Spleen (tissue), 11 donors: ENCODE measurements at regions not wholly inside any gene's neighbourhood (a gene's known extent, or its start where the extent isn't known, plus 50 kb on each side); places are given as distances from the start of the nearest gene placed in this dataset.

Source experiments
- DNase-seq: peaks from one replicate; pipeline ENCODE4 v3.0.0-alpha.2; 2020
- H3K27ac ChIP-seq, 8 donors: fragments of 200-600 bp; sonication (generic) in 7 of 8; 1 replicate in 4 of 8; 2 replicates in 4 of 8; pipeline versions ENCODE4 v1.5.0 to v1.8.0; 2016 to 2021; ENCODE audit warnings: inconsistent platforms in 4 of 8, mild to moderate bottlenecking in 4 of 8, moderate library complexity in 1 of 8
- H3K27me3 ChIP-seq, 7 donors: fragments of 200-600 bp; sonication (generic) in 6 of 7; replicated peaks in 1 of 7; 1 replicate in 4 of 7; 2 replicates in 3 of 7; pipeline versions ENCODE4 v1.5.0 to v1.8.0; 2016 to 2021; ENCODE audit warnings: inconsistent platforms in 3 of 7, mild to moderate bottlenecking in 1 of 7
- H3K36me3 ChIP-seq, 6 donors: fragments of 200-600 bp; sonication (generic) in 5 of 6; 1 replicate in 4 of 6; 2 replicates in 2 of 6; pipeline versions ENCODE4 v1.5.0 to v1.8.0; 2016 to 2021; ENCODE audit warnings: inconsistent platforms in 2 of 6
- H3K4me1 ChIP-seq, 6 donors: fragments of 200-600 bp; sonication (generic) in 5 of 6; 1 replicate in 3 of 6; 2 replicates in 3 of 6; pipeline versions ENCODE4 v1.5.0 to v1.8.0; 2016 to 2021; ENCODE audit warnings: inconsistent platforms in 3 of 6
- H3K4me3 ChIP-seq, 8 donors: fragments of 200-600 bp; sonication (generic) in 7 of 8; 1 replicate in 4 of 8; 2 replicates in 4 of 8; pipeline versions ENCODE4 v1.5.0 to v1.8.0; 2016 to 2021; ENCODE audit warnings: inconsistent platforms in 4 of 8, mild to moderate bottlenecking in 4 of 8, moderate library complexity in 2 of 8
- H3K9me3 ChIP-seq, 8 donors: fragments of 200-600 bp; sonication (generic) in 7 of 8; 1 replicate in 4 of 8; 2 replicates in 4 of 8; pipeline versions ENCODE4 v1.5.0 to v1.8.0; 2016 to 2021; ENCODE audit warnings: inconsistent platforms in 4 of 8
- CTCF ChIP-seq, 11 experiments: fragments of 200-600 bp in 7 of 11; fragments of 450-650 bp in 4 of 11; sonication (generic) in 4 of 11; IDR thresholded peaks in 8 of 11; conservative IDR thresholded peaks in 3 of 11; 1 replicate in 7 of 11; 2 replicates in 4 of 11; pipeline versions ENCODE4 v1.4.0 to v1.8.0; 2016 to 2021; ENCODE audit warnings: antibody characterized with exemption in 11 of 11, inconsistent platforms in 4 of 11, mild to moderate bottlenecking in 1 of 11
- POLR2A ChIP-seq, 3 donors: fragments of 450-650 bp; IDR thresholded peaks; one replicate each; pipeline ENCODE4 v1.5.1; 2017; ENCODE audit warnings: antibody characterized with exemption in 3 of 3, mild to moderate bottlenecking in 1 of 3
- POLR2AphosphoS5 ChIP-seq, 3 donors: sonication (generic); formaldehyde crosslinking; IDR thresholded peaks; one replicate each; pipeline ENCODE4 v1.5.1; 2017; ENCODE audit warnings: antibody characterized with exemption in 3 of 3
- WGBS, 5 donors: extraction: QIAGEN DNeasy Blood & Tissue Kit in 3 of 5; methylation state at CpG; one replicate each; pipeline versions ENCODE4 v1.1.5 to v1.1.7; 2013 to 2018; 5-methylcytosine and 5-hydroxymethylcytosine counted together
- intact Hi-C: fragments of 100-400 bp; cut with DNase I; formaldehyde crosslinking; loops from one replicate; pipeline ENCODE4 v1.15.0; 2023; ENCODE audit warnings: low total_unique reads
- donor health status: healthy with polysubstance abuse.
- donor health status: DM: no; HTN: no; CAD: no; lungs with moderate emphysema.
- donor health status: DM: no; HTN: no; CAD: no.
- donor health status: Bipolar disorder and iron deficiency.
- donor health status: healthy.
- donor health status: DM: no; HTN: no; CAD: no.
- donor health status: DM: yes; HTN: yes; CAD: no.

GRCh38 chr11:87736928-87737327, 438.3 kb downstream of the RAB38 start:
- Histone ChIP-seq H3K4me1 (no peaks in the 10 kb centered on the region), H3K9me3 (peaks cover 0 to 7% (median 0%) of the 10 kb centered on the region in 8 donors), H3K36me3 (no peaks in the 10 kb centered on the region), H3K4me3 (no peak overlapping the region), H3K27ac (no peak overlapping the region), H3K27me3 (no peaks in the 10 kb centered on the region)
- TF ChIP-seq CTCF (IDR thresholded peaks at IDR 0.05 in 8 of 11, conservative IDR thresholded peaks at IDR 0.05 in 3 of 11): no peak
- TF ChIP-seq POLR2AphosphoS5 (IDR thresholded peaks at IDR 0.05): no peak
- TF ChIP-seq POLR2A (IDR thresholded peaks at IDR 0.05): no peak
- 64 to 74% (median 71%) methylated on average over 1 of the region's 1 CpG for WGBS, 5 donors
- intact Hi-C loops: no loop called here
- no peak for DNase-seq

GRCh38 chr11:87726506-87726905, 448.7 kb downstream of the RAB38 start:
- Histone ChIP-seq H3K4me1 (no peaks in the 10 kb centered on the region), H3K27me3 (no peaks in the 10 kb centered on the region), H3K9me3 (peaks cover 0 to 10% (median 0%) of the 10 kb centered on the region in 8 donors), H3K27ac (no peak overlapping the region), H3K4me3 (no peak overlapping the region), H3K36me3 (no peaks in the 10 kb centered on the region)
- 48 to 58% (median 53%) methylated on average over 3 of the region's 3 CpGs for WGBS, 5 donors
- DNase-seq: no peak
- intact Hi-C loops: loop anchor here (10.0 kb wide), 1 partner anchor 818 kb away; no protein-coding TSS in a partner anchor
- TF ChIP-seq POLR2A (IDR thresholded peaks at IDR 0.05) (no peak), POLR2AphosphoS5 (IDR thresholded peaks at IDR 0.05) (no peak), CTCF (IDR thresholded peaks at IDR 0.05 in 8 of 11, conservative IDR thresholded peaks at IDR 0.05 in 3 of 11) (no peak)

GRCh38 chr11:87724358-87724757, 450.9 kb downstream of the RAB38 start:
- Histone ChIP-seq H3K9me3 (no peaks in the 10 kb centered on the region), H3K27ac (no peak overlapping the region), H3K4me1 (no peaks in the 10 kb centered on the region), H3K4me3 (no peak overlapping the region), H3K27me3 (no peaks in the 10 kb centered on the region), H3K36me3 (no peaks in the 10 kb centered on the region)
- no peak for DNase-seq
- WGBS, 5 donors: 81 to 95% (median 93%) methylated on average over 1 of the region's 1 CpG
- TF ChIP-seq POLR2A (IDR thresholded peaks at IDR 0.05) (no peak), CTCF (IDR thresholded peaks at IDR 0.05 in 8 of 11, conservative IDR thresholded peaks at IDR 0.05 in 3 of 11) (no peak), POLR2AphosphoS5 (IDR thresholded peaks at IDR 0.05) (no peak)
- intact Hi-C loops: loop anchor here (10.0 kb wide), 1 partner anchor 820 kb away; no protein-coding TSS in a partner anchor

- DNase-seq: no peak
- Histone ChIP-seq H3K4me3 (no peak overlapping the region), H3K36me3 (no peaks in the 10 kb centered on the region), H3K9me3 (no peaks in the 10 kb centered on the region), H3K27ac (no peak overlapping the region), H3K4me1 (no peaks in the 10 kb centered on the region), H3K27me3 (no peaks in the 10 kb centered on the region)
- WGBS, 5 donors: 68 to 73% (median 70%) methylated on average over 10 of the region's 10 CpGs
- peak in 9 of 11 experiments; percentile 16 to 60 (median 44) for TF ChIP-seq CTCF (IDR thresholded peaks at IDR 0.05 in 8 of 11, conservative IDR thresholded peaks at IDR 0.05 in 3 of 11)
- no peak for TF ChIP-seq POLR2AphosphoS5 (IDR thresholded peaks at IDR 0.05)
- intact Hi-C loops: loop anchor here (10.0 kb wide), 1 partner anchor 822 kb away; no protein-coding TSS in a partner anchor
Measured at GRCh38 chr11:87722756-87723565, 452.3 kb downstream of the RAB38 start.
